HepG2 (cell line): ENCODE measurements at regions not wholly inside any gene's neighbourhood (a gene's known extent, or its start where the extent isn't known, plus 50 kb on each side); places are given as distances from the start of the nearest gene placed in this dataset.

Source experiments
- ARHGAP35 ChIP-seq: sonication (generic); formaldehyde crosslinking; IDR thresholded peaks from 2 replicates; pipeline ENCODE4 v1.9.0; 2022; ENCODE audit warnings: mild to moderate bottlenecking, inconsistent platforms, moderate library complexity, missing genetic modification reagents, borderline replicate concordance
- ERF ChIP-seq: IDR thresholded peaks from 2 replicates; pipeline ENCODE4 v1.6.1; 2018; ENCODE audit warnings: missing biosample characterization, missing genetic modification reagents
- HMG20A ChIP-seq: IDR thresholded peaks from 2 replicates; pipeline ENCODE4 v1.6.1; 2016; ENCODE audit warnings: borderline replicate concordance
- HMG20B ChIP-seq: conservative IDR thresholded peaks from 2 replicates; pipeline ENCODE4 v1.6.1; 2016; ENCODE audit warnings: missing genetic modification reagents, missing compliant biosample characterization
- IRF2 ChIP-seq: IDR thresholded peaks from 2 replicates; pipeline ENCODE4 v1.6.1; 2018; ENCODE audit warnings: missing genetic modification reagents, missing compliant biosample characterization
- KLF11 ChIP-seq: IDR thresholded peaks from 2 replicates; pipeline ENCODE4 v1.6.1; 2016; ENCODE audit warnings: missing compliant biosample characterization
- MAX ChIP-seq: IDR thresholded peaks from 2 replicates; pipeline ENCODE4 v1.6.1; 2012; ENCODE audit warnings: inconsistent platforms
- NFE2L2 ChIP-seq: fragments of 150-350 bp; IDR thresholded peaks from 2 replicates; pipeline ENCODE4 v1.6.1; 2014; ENCODE audit warnings: low read length
- NFIB ChIP-seq: sonication (generic); formaldehyde crosslinking; IDR thresholded peaks from 2 replicates; pipeline ENCODE4 v1.9.0; 2021; ENCODE audit warnings: missing genetic modification reagents, mild to moderate bottlenecking, borderline replicate concordance
- NFIC ChIP-seq: IDR thresholded peaks from 2 replicates; pipeline ENCODE4 v1.6.1; 2012; ENCODE audit warnings: mild to moderate bottlenecking, low read length, inconsistent platforms
- NFKBIZ ChIP-seq: IDR thresholded peaks from 2 replicates; pipeline ENCODE4 v1.6.1; 2018; ENCODE audit warnings: missing genetic modification reagents, missing compliant biosample characterization
- NR2F1 ChIP-seq, 2 experiments: fragments of 450-650 bp in 1 of 2; formaldehyde crosslinking in 1 of 2; IDR thresholded peaks; 2 replicates each; pipeline versions ENCODE4 v1.5.0 to v1.6.1; 2016 to 2020; ENCODE audit warnings: mild to moderate bottlenecking in 1 of 2, missing compliant biosample characterization in 1 of 2, missing genetic modification reagents in 1 of 2, moderate library complexity in 1 of 2
- TMF1 ChIP-seq: sonication (generic); formaldehyde crosslinking; IDR thresholded peaks from 2 replicates; pipeline ENCODE4 v1.8.1; 2022; ENCODE audit warnings: low read depth, missing genetic modification reagents
- YEATS2 ChIP-seq: sonication (generic); formaldehyde crosslinking; IDR thresholded peaks from 2 replicates; pipeline ENCODE4 v1.4.0; 2020; ENCODE audit warnings: missing genetic modification reagents, borderline replicate concordance
- ZBTB34 ChIP-seq: sonication (generic); formaldehyde crosslinking; IDR thresholded peaks from 2 replicates; pipeline ENCODE4 v1.8.0; 2022; ENCODE audit warnings: mild to moderate bottlenecking, missing genetic modification reagents
- ZBTB44 ChIP-seq: sonication (generic); formaldehyde crosslinking; IDR thresholded peaks from 2 replicates; pipeline ENCODE4 v1.4.0; 2020; ENCODE audit warnings: missing genetic modification reagents
- ZHX1 ChIP-seq: sonication (generic); formaldehyde crosslinking; IDR thresholded peaks from 2 replicates; pipeline ENCODE4 v1.8.1; 2022; ENCODE audit warnings: low read depth, mild to moderate bottlenecking, missing genetic modification reagents
- ZNF281 ChIP-seq: sonication (generic); formaldehyde crosslinking; IDR thresholded peaks from 2 replicates; pipeline ENCODE4 v1.4.0; 2020; ENCODE audit warnings: missing genetic modification reagents, borderline replicate concordance
- ZNF430 ChIP-seq: sonication (generic); formaldehyde crosslinking; IDR thresholded peaks from 2 replicates; pipeline ENCODE4 v1.9.0; 2021; ENCODE audit warnings: mild to moderate bottlenecking, missing genetic modification reagents
- ZSCAN9 ChIP-seq: IDR thresholded peaks from 2 replicates; pipeline ENCODE4 v1.6.1; 2016; ENCODE audit warnings: borderline replicate concordance

- TF ChIP-seq NFIB (CRISPR knock-in tag) = no peak
- peak; percentile 33; the same call in 1 of the 2 replicates for TF ChIP-seq MAX
- TF ChIP-seq NFKBIZ (CRISPR knock-in tag) = peak; percentile 14; the same call in 1 of the 2 replicates
- peak; percentile 41; the same call in 1 of the 2 replicates for TF ChIP-seq IRF2 (CRISPR knock-in tag)
- TF ChIP-seq HMG20A (CRISPR knock-in tag) = peak; percentile 91; the same call in 1 of the 2 replicates
- peak; percentile 61; the same call in 1 of the 2 replicates for TF ChIP-seq ZSCAN9
- peak; percentile 80 for TF ChIP-seq ERF (CRISPR knock-in tag)
- TF ChIP-seq YEATS2 = no peak
- peak; percentile 92 for TF ChIP-seq NFIC
- no peak for TF ChIP-seq NFE2L2
- 0 out of 2 replicates have a peak, but pooled peaks have one; percentile 7 for TF ChIP-seq ZNF281 (CRISPR knock-in tag)
- TF ChIP-seq ZBTB34 (CRISPR knock-in tag) = peak; percentile 65; the same call in 1 of the 2 replicates
- no peak for TF ChIP-seq HMG20B
- TF ChIP-seq KLF11 = peak; percentile 63; the same call in 1 of the 2 replicates
- peak; percentile 28; the same call in 1 of the 2 replicates for TF ChIP-seq ZNF430 (CRISPR knock-in tag)
- TF ChIP-seq TMF1 (CRISPR knock-in tag) = no peak
- TF ChIP-seq NR2F1 (CRISPR knock-in tag; IDR thresholded peaks at IDR 0.05) = peak in 1 of 2 experiments; percentile 62; a peak in 2 of 4 replicates
- TF ChIP-seq ZBTB44 (CRISPR knock-in tag) = no peak
- no peak for TF ChIP-seq ARHGAP35 (CRISPR knock-in tag)
- TF ChIP-seq ZHX1 (CRISPR knock-in tag) = no peak
These were observed 189.5 kb downstream of the CXCL12 start (continued) for GRCh38 chr10:44195112-44196007.
